Vagina (tissue), 2 donors: ENCODE measurements at regions not wholly inside any gene's neighbourhood (a gene's known extent, or its start where the extent isn't known, plus 50 kb on each side); places are given as distances from the start of the nearest gene placed in this dataset.

Experiments
- POLR2A ChIP-seq, 2 donors: fragments of 450-650 bp; IDR thresholded peaks; one replicate each; pipeline ENCODE4 v1.6.1; 2017; ENCODE audit warnings: antibody characterized with exemption in 2 of 2, mild to moderate bottlenecking in 2 of 2, moderate library complexity in 2 of 2
- POLR2AphosphoS5 ChIP-seq, 2 donors: sonication (generic); formaldehyde crosslinking; IDR thresholded peaks; one replicate each; pipeline ENCODE4 v1.9.0; 2017; ENCODE audit warnings: antibody characterized with exemption in 2 of 2, mild to moderate bottlenecking in 2 of 2, low read depth in 1 of 2; ENCODE audit not compliant: insufficient read depth in 1 of 2

GRCh38 chrX:809081-809480 lies 178.5 kb downstream of the SHOX start:
- no peak for TF ChIP-seq POLR2AphosphoS5 (IDR thresholded peaks at IDR 0.05; ENCODE audit: insufficient read depth in 1 of 2, low read depth in 1 of 2)
- no peak for TF ChIP-seq POLR2A (IDR thresholded peaks at IDR 0.05)
